ENCODE measurements at regions not wholly inside any gene's neighbourhood (a gene's known extent, or its start where the extent isn't known, plus 50 kb on each side); places are given as distances from the start of the nearest gene placed in this dataset.

DNA sequence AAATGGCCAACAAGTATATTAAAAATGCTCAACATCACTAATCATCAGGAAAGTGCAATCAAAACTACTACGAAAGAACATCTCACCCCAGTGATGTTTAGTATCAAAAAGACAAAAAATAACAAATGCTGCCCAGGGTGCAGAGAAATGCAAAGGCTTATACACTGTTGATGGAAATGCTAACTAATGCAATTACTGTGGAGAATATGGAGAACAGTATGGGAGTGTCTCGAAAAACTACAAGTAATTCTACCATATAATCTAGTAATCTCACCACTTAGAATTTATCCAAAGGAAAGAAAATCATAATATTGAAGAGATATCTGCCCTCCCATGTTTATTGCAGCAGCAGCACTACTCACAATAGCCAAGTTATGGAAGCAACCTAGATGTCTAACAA lies 246.5 kb upstream of the VLDLR start:
- Histone ChIP-seq H3K4me1 (no peaks in the 10 kb centered on the region), H3K9me3 (no peaks in the 10 kb centered on the region), H3K27me3 (no peaks in the 10 kb centered on the region), H3K4me3 (no peak overlapping the region), H3K36me3 (replicated peaks in 1 of 2; ENCODE audit: insufficient read depth in 1 of 2, low read depth in 2 of 2) (no peaks in the 10 kb centered on the region), H3K27ac (no peak overlapping the region)
- DNase-seq (no peak), ATAC-seq (no peak)
- TF ChIP-seq, protein P1, sequence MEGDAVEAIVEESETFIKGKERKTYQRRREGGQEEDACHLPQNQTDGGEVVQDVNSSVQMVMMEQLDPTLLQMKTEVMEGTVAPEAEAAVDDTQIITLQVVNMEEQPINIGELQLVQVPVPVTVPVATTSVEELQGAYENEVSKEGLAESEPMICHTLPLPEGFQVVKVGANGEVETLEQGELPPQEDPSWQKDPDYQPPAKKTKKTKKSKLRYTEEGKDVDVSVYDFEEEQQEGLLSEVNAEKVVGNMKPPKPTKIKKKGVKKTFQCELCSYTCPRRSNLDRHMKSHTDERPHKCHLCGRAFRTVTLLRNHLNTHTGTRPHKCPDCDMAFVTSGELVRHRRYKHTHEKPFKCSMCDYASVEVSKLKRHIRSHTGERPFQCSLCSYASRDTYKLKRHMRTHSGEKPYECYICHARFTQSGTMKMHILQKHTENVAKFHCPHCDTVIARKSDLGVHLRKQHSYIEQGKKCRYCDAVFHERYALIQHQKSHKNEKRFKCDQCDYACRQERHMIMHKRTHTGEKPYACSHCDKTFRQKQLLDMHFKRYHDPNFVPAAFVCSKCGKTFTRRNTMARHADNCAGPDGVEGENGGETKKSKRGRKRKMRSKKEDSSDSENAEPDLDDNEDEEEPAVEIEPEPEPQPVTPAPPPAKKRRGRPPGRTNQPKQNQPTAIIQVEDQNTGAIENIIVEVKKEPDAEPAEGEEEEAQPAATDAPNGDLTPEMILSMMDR (IDR thresholded peaks at IDR 0.05), result no peak
- TF ChIP-seq POLR2A (IDR thresholded peaks at IDR 0.05), result no peak
- intact Hi-C loops (cut with DNase I), result no loop called here
- WGBS, 2 donors, result 81 to 91% methylated on average over 2 of the region's 2 CpGs

DNA sequence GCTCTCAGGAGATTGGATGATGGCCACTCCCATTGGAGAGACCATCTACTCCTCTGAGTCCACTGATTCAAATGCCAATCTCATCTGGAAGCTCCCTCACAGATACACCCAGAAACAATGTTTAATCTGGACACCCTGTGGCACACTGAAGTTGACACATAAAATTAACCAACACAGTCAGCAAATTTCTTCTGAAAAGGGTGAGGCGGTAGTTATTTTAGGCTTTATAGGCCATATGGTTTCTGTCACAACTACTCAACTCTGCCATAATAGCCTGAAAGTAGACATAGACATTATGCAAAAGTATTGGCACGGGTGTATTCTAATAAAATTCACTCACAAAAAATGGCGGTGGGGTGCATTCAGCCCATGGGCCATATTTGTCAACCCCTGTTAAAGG lies 244.5 kb upstream of the VLDLR start:
- WGBS, 2 donors, result 82 to 97% methylated on average over 3 of the region's 3 CpGs
- ATAC-seq, result no peak
- no peaks in the 10 kb centered on the region for H3K9me3 ChIP-seq
- H3K27me3 ChIP-seq, result no peaks in the 10 kb centered on the region
- intact Hi-C loops (cut with DNase I), result no loop called here
- no peak overlapping the region for H3K27ac ChIP-seq
- no peaks in the 10 kb centered on the region for H3K4me1 ChIP-seq
- H3K4me3 ChIP-seq, result no peak overlapping the region
- no peaks in the 10 kb centered on the region for H3K36me3 ChIP-seq (replicated peaks in 1 of 2; ENCODE audit: insufficient read depth in 1 of 2, low read depth in 2 of 2)
- DNase-seq, result no peak
- TF ChIP-seq POLR2A (IDR thresholded peaks at IDR 0.05), result no peak
- TF ChIP-seq, protein P1 (IDR thresholded peaks at IDR 0.05), result no peak

DNA sequence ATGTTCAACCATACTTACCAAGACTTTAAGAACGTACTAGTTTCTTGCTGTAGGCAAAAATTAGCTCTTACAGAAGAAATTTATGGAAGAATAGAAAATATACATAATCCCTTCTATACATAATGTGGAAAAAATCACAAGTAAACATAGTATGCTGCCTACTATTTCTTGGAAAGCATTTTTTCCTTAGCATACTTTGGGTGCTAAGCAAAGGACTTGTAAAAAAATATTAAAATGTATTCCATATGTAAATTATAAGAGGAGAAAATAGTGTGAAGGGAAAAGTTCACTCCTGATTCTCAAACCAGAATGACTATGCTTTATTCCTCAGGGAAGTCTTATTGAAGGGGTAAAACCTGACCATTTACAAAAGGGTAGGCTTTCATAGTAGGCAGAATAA lies 243.8 kb upstream of the VLDLR start:
- no peaks in the 10 kb centered on the region for H3K9me3 ChIP-seq
- 85 to 88% methylated on average over 1 of the region's 1 CpG for WGBS, 2 donors
- H3K4me3 ChIP-seq, result no peak overlapping the region
- H3K4me1 ChIP-seq, result no peaks in the 10 kb centered on the region
- TF ChIP-seq POLR2A (IDR thresholded peaks at IDR 0.05), result no peak
- TF ChIP-seq, protein P1 (IDR thresholded peaks at IDR 0.05), result no peak
- no peaks in the 10 kb centered on the region for H3K36me3 ChIP-seq (replicated peaks in 1 of 2; ENCODE audit: insufficient read depth in 1 of 2, low read depth in 2 of 2)
- H3K27ac ChIP-seq, result no peak overlapping the region
- intact Hi-C loops (cut with DNase I), result no loop called here
- no peaks in the 10 kb centered on the region for H3K27me3 ChIP-seq
- no peak for ATAC-seq
- DNase-seq, result no peak

DNA sequence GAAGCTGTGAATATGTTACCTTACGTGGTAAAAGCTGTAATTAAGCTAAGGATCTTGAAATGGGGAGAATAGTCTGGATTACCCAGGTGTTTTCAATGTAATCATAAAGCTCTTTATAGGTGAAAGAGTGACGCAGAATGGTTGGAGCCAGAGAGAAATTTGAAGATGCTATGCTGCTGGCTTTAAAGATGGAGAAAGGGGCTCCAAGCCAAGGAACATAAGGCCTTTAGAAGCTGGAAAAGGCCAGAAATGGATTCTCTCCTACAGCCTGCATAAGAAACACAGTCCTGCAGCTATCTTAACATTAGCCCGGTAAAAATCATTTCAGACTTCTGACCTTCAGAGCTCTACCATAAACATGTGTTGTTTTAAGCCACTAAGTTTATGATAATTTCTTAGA lies 243.3 kb upstream of the VLDLR start:
- DNase-seq (no peak), ATAC-seq (no peak)
- WGBS, 2 donors, result 78 to 81% methylated on average over 3 of the region's 3 CpGs
- Histone ChIP-seq H3K36me3 (replicated peaks in 1 of 2; ENCODE audit: insufficient read depth in 1 of 2, low read depth in 2 of 2) (no peaks in the 10 kb centered on the region), H3K4me3 (no peak overlapping the region), H3K9me3 (no peaks in the 10 kb centered on the region), H3K27me3 (no peaks in the 10 kb centered on the region), H3K27ac (no peak overlapping the region), H3K4me1 (no peaks in the 10 kb centered on the region)
- intact Hi-C loops (cut with DNase I), result no loop called here
- TF ChIP-seq POLR2A (IDR thresholded peaks at IDR 0.05), result no peak
- TF ChIP-seq, protein P1 (IDR thresholded peaks at IDR 0.05), result no peak

DNA sequence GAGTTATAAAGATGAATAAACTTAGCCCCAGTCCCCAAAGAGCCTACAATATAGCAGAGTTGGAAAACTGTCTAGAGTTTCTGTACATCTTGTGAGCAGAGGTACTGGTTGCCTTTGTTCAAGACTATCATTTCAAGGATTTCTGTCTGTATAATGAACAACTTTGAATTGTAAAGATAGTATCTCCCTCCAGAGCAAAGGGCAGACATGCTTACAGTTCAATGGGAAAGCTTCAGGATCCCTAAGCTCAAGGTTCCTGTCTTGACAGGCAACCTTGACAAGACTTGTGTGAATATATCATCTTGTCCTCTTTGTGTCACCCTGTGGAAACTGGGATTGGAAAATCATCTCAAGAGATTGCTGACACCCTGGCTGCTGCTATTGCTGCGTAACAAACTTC lies 242.8 kb upstream of the VLDLR start:
- intact Hi-C loops (cut with DNase I), result no loop called here
- no peak overlapping the region for H3K4me3 ChIP-seq
- no peaks in the 10 kb centered on the region for H3K36me3 ChIP-seq (replicated peaks in 1 of 2; ENCODE audit: insufficient read depth in 1 of 2, low read depth in 2 of 2)
- no peak for TF ChIP-seq POLR2A (IDR thresholded peaks at IDR 0.05)
- TF ChIP-seq, protein P1 (IDR thresholded peaks at IDR 0.05), result no peak
- H3K27me3 ChIP-seq, result no peaks in the 10 kb centered on the region
- H3K9me3 ChIP-seq, result no peaks in the 10 kb centered on the region
- ATAC-seq (no peak), DNase-seq (no peak)
- no peaks in the 10 kb centered on the region for H3K4me1 ChIP-seq
- no peak overlapping the region for H3K27ac ChIP-seq
- WGBS, 2 donors, result 87 to 88% methylated on average over 1 of the region's 1 CpG

Measured in body of pancreas (tissue), 4 donors.